OCI-LY3 (cell line): ENCODE measurements at regions not wholly inside any gene's neighbourhood (a gene's known extent, or its start where the extent isn't known, plus 50 kb on each side); places are given as distances from the start of the nearest gene placed in this dataset.

Source experiments
- CTCF ChIP-seq: fragments of 200-600, 300-600 bp; sonication (generic); IDR thresholded peaks from 2 replicates; pipeline ENCODE4 v1.5.1; 2014; ENCODE audit warnings: antibody characterized with exemption, low read length, low read depth
- EZH2phosphoT487 ChIP-seq: fragments of 200-600 bp; shearing (Covaris generic); IDR thresholded peaks from 2 replicates; pipeline ENCODE4 v1.6.1; 2018; ENCODE audit warnings: antibody characterized with exemption, mixed run types, low read depth

- TF ChIP-seq CTCF = no peak
- TF ChIP-seq EZH2phosphoT487 = no peak
Observed at GRCh38 chr4:3666263-3666662, 99.9 kb upstream of the ADRA2C start.
